T-helper 17 cell (primary cell): ENCODE measurements at regions not wholly inside any gene's neighbourhood (a gene's known extent, or its start where the extent isn't known, plus 50 kb on each side); places are given as distances from the start of the nearest gene placed in this dataset.

ENCODE experiments used
- ATAC-seq: fragments of 150-1000 bp; cut with Tn5 transposase; 2 replicates; pipeline ENCODE4 v1.10.0; 2021; ENCODE audit warnings: mild to moderate bottlenecking, moderate library complexity
- DNase-seq, 3 donors: peaks; one replicate each; pipeline versions ENCODE4 v3.0.0 to v3.0.0-alpha.2; 2020 to 2021
- H3K9me3 ChIP-seq: one replicate; pipeline ENCODE4 v1.7.0; 2013; ENCODE audit warnings: low read length, mild to moderate bottlenecking; ENCODE audit not compliant: control insufficient read depth, poor library complexity, severe bottlenecking
- H3K27ac Mint-ChIP-seq: one replicate; pipeline ENCODE4 v1.8.0; 2022; ENCODE audit warnings: mild to moderate bottlenecking, moderate library complexity, mixed read lengths
- H3K27me3 Mint-ChIP-seq: one replicate; pipeline ENCODE4 v1.8.0; 2022; ENCODE audit warnings: mixed read lengths
- H3K36me3 Mint-ChIP-seq: one replicate; pipeline ENCODE4 v1.8.0; 2022; ENCODE audit warnings: low read depth, mixed read lengths
- H3K4me1 Mint-ChIP-seq: one replicate; pipeline ENCODE4 v1.8.0; 2022; ENCODE audit warnings: mild to moderate bottlenecking, mixed read lengths
- H3K4me3 Mint-ChIP-seq: one replicate; pipeline ENCODE4 v1.8.0; 2022; ENCODE audit warnings: mild to moderate bottlenecking, moderate library complexity, mixed read lengths

- ATAC-seq: no peak
- H3K9me3 ChIP-seq: no peaks in the 10 kb centered on the region
- Mint-ChIP-seq H3K27ac (no peak overlapping the region), H3K36me3 (no peaks in the 10 kb centered on the region), H3K27me3 (no peaks in the 10 kb centered on the region), H3K4me1 (no peaks in the 10 kb centered on the region), H3K4me3 (no peak overlapping the region)
- no peak for DNase-seq
Measured at GRCh38 chr9:28318515-28318914, 745.2 kb upstream of the C9orf72 start.

GRCh38 chr9:28319981-28320380, 746.7 kb upstream of the C9orf72 start:
- DNase-seq (no peak), ATAC-seq (no peak)
- H3K27ac Mint-ChIP-seq: no peak overlapping the region
- no peak overlapping the region for H3K4me3 Mint-ChIP-seq
- no peaks in the 10 kb centered on the region for H3K9me3 ChIP-seq
- H3K36me3 Mint-ChIP-seq: no peaks in the 10 kb centered on the region
- H3K4me1 Mint-ChIP-seq: no peaks in the 10 kb centered on the region
- H3K27me3 Mint-ChIP-seq: no peaks in the 10 kb centered on the region

- no peaks in the 10 kb centered on the region for H3K27me3 Mint-ChIP-seq
Measured at GRCh38 chr9:28320616-28321015, 747.3 kb upstream of the C9orf72 start.

GRCh38 chr9:28329323-28329722, 756.0 kb upstream of the C9orf72 start:
- no peaks in the 10 kb centered on the region for H3K27me3 Mint-ChIP-seq
- H3K4me1 Mint-ChIP-seq: no peaks in the 10 kb centered on the region
- ATAC-seq (no peak), DNase-seq (no peak)
- no peaks in the 10 kb centered on the region for H3K9me3 ChIP-seq
- no peaks in the 10 kb centered on the region for H3K36me3 Mint-ChIP-seq
- H3K27ac Mint-ChIP-seq: no peak overlapping the region
- H3K4me3 Mint-ChIP-seq: no peak overlapping the region

More at GRCh38 chr9:28320616-28321015, 747.3 kb upstream of the C9orf72 start:
- H3K9me3 ChIP-seq: no peaks in the 10 kb centered on the region
- DNase-seq: no peak
- Mint-ChIP-seq H3K4me1 (no peaks in the 10 kb centered on the region), H3K36me3 (no peaks in the 10 kb centered on the region), H3K27ac (no peak overlapping the region), H3K4me3 (no peak overlapping the region)
- ATAC-seq: no peak

- H3K36me3 Mint-ChIP-seq: no peaks in the 10 kb centered on the region
- DNase-seq (no peak), ATAC-seq (no peak)
- H3K27me3 Mint-ChIP-seq: no peaks in the 10 kb centered on the region
- no peak overlapping the region for H3K27ac Mint-ChIP-seq
- no peaks in the 10 kb centered on the region for H3K4me1 Mint-ChIP-seq
- H3K4me3 Mint-ChIP-seq: no peak overlapping the region
- no peaks in the 10 kb centered on the region for H3K9me3 ChIP-seq
Measured at GRCh38 chr9:28332648-28333047, 759.4 kb upstream of the C9orf72 start.

- H3K27ac Mint-ChIP-seq: no peak overlapping the region
- ATAC-seq (no peak), DNase-seq (no peak)
- no peaks in the 10 kb centered on the region for H3K27me3 Mint-ChIP-seq
- H3K9me3 ChIP-seq: no peaks in the 10 kb centered on the region
- H3K4me1 Mint-ChIP-seq: no peaks in the 10 kb centered on the region
- H3K36me3 Mint-ChIP-seq: no peaks in the 10 kb centered on the region
- no peak overlapping the region for H3K4me3 Mint-ChIP-seq
Measured at GRCh38 chr9:28341913-28342312, 768.6 kb upstream of the C9orf72 start.

GRCh38 chr9:28342815-28343338, 769.6 kb upstream of the C9orf72 start:
- DNase-seq: no peak
- Mint-ChIP-seq H3K4me3 (no peak overlapping the region), H3K4me1 (no peaks in the 10 kb centered on the region), H3K27ac (no peak overlapping the region), H3K27me3 (no peaks in the 10 kb centered on the region), H3K36me3 (no peaks in the 10 kb centered on the region)
- H3K9me3 ChIP-seq: no peaks in the 10 kb centered on the region
- no peak for ATAC-seq

GRCh38 chr9:28363151-28363562, 789.9 kb upstream of the C9orf72 start:
- Mint-ChIP-seq H3K27ac (no peak overlapping the region), H3K27me3 (no peaks in the 10 kb centered on the region), H3K36me3 (no peaks in the 10 kb centered on the region), H3K4me1 (no peaks in the 10 kb centered on the region), H3K4me3 (no peak overlapping the region)
- DNase-seq: no peak
- ATAC-seq: no peak
- no peaks in the 10 kb centered on the region for H3K9me3 ChIP-seq

- no peaks in the 10 kb centered on the region for H3K9me3 ChIP-seq
- H3K4me1 Mint-ChIP-seq: no peaks in the 10 kb centered on the region
- H3K27me3 Mint-ChIP-seq: no peaks in the 10 kb centered on the region
- H3K27ac Mint-ChIP-seq: no peak overlapping the region
- H3K4me3 Mint-ChIP-seq: no peak overlapping the region
- no peaks in the 10 kb centered on the region for H3K36me3 Mint-ChIP-seq
- DNase-seq (no peak), ATAC-seq (no peak)
Measured at GRCh38 chr9:28365020-28365640, 791.8 kb upstream of the C9orf72 start.

- Mint-ChIP-seq H3K4me3 (no peak overlapping the region), H3K27me3 (no peaks in the 10 kb centered on the region), H3K4me1 (no peaks in the 10 kb centered on the region), H3K36me3 (no peaks in the 10 kb centered on the region), H3K27ac (no peak overlapping the region)
- no peaks in the 10 kb centered on the region for H3K9me3 ChIP-seq
- no peak for DNase-seq
- ATAC-seq: no peak
Measured at GRCh38 chr9:28365728-28366127, 792.4 kb upstream of the C9orf72 start.

- H3K27ac Mint-ChIP-seq: no peak overlapping the region
- no peak for ATAC-seq
- H3K4me3 Mint-ChIP-seq: no peak overlapping the region
- no peaks in the 10 kb centered on the region for H3K36me3 Mint-ChIP-seq
- DNase-seq: no peak
- H3K4me1 Mint-ChIP-seq: no peaks in the 10 kb centered on the region
- no peaks in the 10 kb centered on the region for H3K27me3 Mint-ChIP-seq
- H3K9me3 ChIP-seq: no peaks in the 10 kb centered on the region
Measured at GRCh38 chr9:28378231-28378630, 805.0 kb upstream of the C9orf72 start.

GRCh38 chr9:28379082-28379481, 805.8 kb upstream of the C9orf72 start:
- no peaks in the 10 kb centered on the region for H3K36me3 Mint-ChIP-seq
- H3K27me3 Mint-ChIP-seq: no peaks in the 10 kb centered on the region
- H3K4me3 Mint-ChIP-seq: no peak overlapping the region
- ATAC-seq: no peak
- no peak for DNase-seq
- H3K27ac Mint-ChIP-seq: no peak overlapping the region
- H3K9me3 ChIP-seq: no peaks in the 10 kb centered on the region
- H3K4me1 Mint-ChIP-seq: no peaks in the 10 kb centered on the region

- no peaks in the 10 kb centered on the region for H3K27me3 Mint-ChIP-seq
- H3K4me3 Mint-ChIP-seq: no peak overlapping the region
- no peak for DNase-seq
- no peaks in the 10 kb centered on the region for H3K36me3 Mint-ChIP-seq
- H3K27ac Mint-ChIP-seq: no peak overlapping the region
- H3K4me1 Mint-ChIP-seq: no peaks in the 10 kb centered on the region
- H3K9me3 ChIP-seq: no peaks in the 10 kb centered on the region
- ATAC-seq: no peak
Measured at GRCh38 chr9:28389411-28389810, 816.1 kb upstream of the C9orf72 start.

- Mint-ChIP-seq H3K4me1 (no peaks in the 10 kb centered on the region), H3K27me3 (no peaks in the 10 kb centered on the region), H3K27ac (no peak overlapping the region), H3K36me3 (no peaks in the 10 kb centered on the region), H3K4me3 (no peak overlapping the region)
- H3K9me3 ChIP-seq: no peaks in the 10 kb centered on the region
- ATAC-seq: no peak
- no peak for DNase-seq
Measured at GRCh38 chr9:28394774-28395173, 821.5 kb upstream of the C9orf72 start.
